Lower leg skin (tissue), 4 donors: ENCODE measurements at regions not wholly inside any gene's neighbourhood (a gene's known extent, or its start where the extent isn't known, plus 50 kb on each side); places are given as distances from the start of the nearest gene placed in this dataset.
A peak's percentile ranks its signal among the peaks of the same experiment; 100 is the strongest.
"Not testable (repeated sequence)": the region's sequence is repeated elsewhere in the genome, so short reads cannot be mapped to it uniquely, and the experiment has no call there.

Experiments
- DNase-seq, 2 donors: peaks; one replicate each; pipeline ENCODE4 v3.0.0-alpha.2; 2019; ENCODE audit warnings: low spot score in 2 of 2
- H3K4me3 ChIP-seq: fragments of 200-600 bp; sonication (generic); 2 replicates; pipeline ENCODE4 v1.5.1; 2017; ENCODE audit warnings: mild to moderate bottlenecking, low read depth; ENCODE audit not compliant: poor library complexity, severe bottlenecking
- POLR2A ChIP-seq, 2 donors: fragments of 450-650 bp; IDR thresholded peaks; one replicate each; pipeline ENCODE4 v1.6.1; 2016 to 2017; ENCODE audit warnings: antibody characterized with exemption in 2 of 2, mild to moderate bottlenecking in 1 of 2, moderate library complexity in 1 of 2
- WGBS, 2 donors: methylation state at CpG; one replicate each; pipeline ENCODE4 v1.1.5; 2018; 5-methylcytosine and 5-hydroxymethylcytosine counted together
- intact Hi-C: fragments of 100-400 bp; cut with DNase I; formaldehyde crosslinking; loops from one replicate; pipeline ENCODE4 v1.15.0; 2023; ENCODE audit warnings: low total_unique reads
- TF ChIP-seq, protein P1 (sequence below), 3 donors: fragments of 450-650 bp; IDR thresholded peaks; one replicate each; pipeline ENCODE4 v1.5.1; 2016; ENCODE audit warnings: antibody characterized with exemption in 3 of 3, mild to moderate bottlenecking in 3 of 3, moderate library complexity in 2 of 3

DNA sequence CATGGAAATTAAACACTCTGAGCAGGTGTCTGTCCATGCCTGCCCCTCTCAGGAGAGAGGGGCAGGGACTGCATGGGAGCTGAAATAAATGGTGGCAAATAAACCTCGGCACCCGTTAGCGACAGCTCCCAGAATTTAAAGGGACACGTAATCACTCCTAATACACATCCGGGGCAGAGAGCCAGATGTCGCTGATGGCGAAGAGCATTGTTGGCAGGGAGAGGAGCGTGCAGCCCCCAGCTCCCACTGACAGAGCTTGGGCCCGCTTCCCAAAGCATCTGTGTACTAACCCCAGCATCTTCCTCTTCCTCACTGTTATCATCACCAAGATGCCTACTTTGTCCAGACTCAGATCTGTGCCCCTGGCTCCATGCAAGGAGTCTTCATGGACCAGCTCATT, 85.8 kb downstream of the IRX5 start:
- TF ChIP-seq, protein P1, sequence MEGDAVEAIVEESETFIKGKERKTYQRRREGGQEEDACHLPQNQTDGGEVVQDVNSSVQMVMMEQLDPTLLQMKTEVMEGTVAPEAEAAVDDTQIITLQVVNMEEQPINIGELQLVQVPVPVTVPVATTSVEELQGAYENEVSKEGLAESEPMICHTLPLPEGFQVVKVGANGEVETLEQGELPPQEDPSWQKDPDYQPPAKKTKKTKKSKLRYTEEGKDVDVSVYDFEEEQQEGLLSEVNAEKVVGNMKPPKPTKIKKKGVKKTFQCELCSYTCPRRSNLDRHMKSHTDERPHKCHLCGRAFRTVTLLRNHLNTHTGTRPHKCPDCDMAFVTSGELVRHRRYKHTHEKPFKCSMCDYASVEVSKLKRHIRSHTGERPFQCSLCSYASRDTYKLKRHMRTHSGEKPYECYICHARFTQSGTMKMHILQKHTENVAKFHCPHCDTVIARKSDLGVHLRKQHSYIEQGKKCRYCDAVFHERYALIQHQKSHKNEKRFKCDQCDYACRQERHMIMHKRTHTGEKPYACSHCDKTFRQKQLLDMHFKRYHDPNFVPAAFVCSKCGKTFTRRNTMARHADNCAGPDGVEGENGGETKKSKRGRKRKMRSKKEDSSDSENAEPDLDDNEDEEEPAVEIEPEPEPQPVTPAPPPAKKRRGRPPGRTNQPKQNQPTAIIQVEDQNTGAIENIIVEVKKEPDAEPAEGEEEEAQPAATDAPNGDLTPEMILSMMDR (IDR thresholded peaks at IDR 0.05), result no peak
- TF ChIP-seq POLR2A (IDR thresholded peaks at IDR 0.05), result no peak
- intact Hi-C loops, result no loop called here
- WGBS, 2 donors, result 77 to 79% methylated on average over 9 of the region's 9 CpGs
- H3K4me3 ChIP-seq, result no peak overlapping the region
- DNase-seq, result no peak

DNA sequence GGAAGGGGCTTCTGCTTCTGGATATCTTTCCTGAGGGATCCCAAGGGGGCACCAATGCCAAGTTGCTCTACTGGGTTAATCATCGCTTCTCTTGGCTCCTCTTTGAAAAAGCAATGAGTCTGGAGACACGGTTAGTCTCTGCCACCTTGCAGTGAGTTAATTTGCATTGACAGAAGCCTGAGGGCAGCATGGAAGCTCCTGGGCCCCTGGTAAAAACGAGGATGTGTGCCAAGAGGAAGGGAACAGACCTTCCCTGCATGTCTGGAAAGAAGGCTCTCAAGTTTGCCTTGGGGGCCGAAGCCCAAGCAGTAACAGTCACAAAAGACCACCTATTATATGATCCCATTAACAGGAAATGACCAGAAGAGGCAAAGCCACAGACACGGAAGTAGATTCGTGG, 86.7 kb downstream of the IRX5 start:
- TF ChIP-seq, protein P1 (IDR thresholded peaks at IDR 0.05), result no peak
- TF ChIP-seq POLR2A (IDR thresholded peaks at IDR 0.05), result no peak
- intact Hi-C loops, result no loop called here
- 40 to 50% methylated on average over 6 of the region's 6 CpGs for WGBS, 2 donors
- peak in 1 of 2 donors; percentile 66 for DNase-seq
- H3K4me3 ChIP-seq, result no peak overlapping the region

DNA sequence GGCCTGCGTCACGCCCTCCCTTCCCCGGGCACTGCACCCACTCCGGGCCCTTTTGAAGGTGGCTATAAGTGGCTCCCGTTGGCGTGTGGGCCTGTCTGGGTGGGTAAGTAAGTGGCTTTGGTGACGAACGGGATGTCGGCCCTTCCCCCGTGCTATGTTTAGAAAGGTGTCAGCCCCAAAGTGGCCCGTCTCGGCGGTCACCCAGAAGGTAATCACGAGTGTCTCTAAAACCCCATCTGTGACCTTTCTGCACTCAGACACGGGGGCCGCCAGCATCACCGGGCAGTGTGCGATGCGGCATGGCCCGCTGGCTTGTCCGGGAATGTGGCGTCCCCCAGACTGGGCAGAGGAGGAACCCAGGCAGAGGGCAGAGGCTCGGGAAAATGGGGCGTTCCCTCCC, 88.2 kb downstream of the IRX5 start:
- 95% methylated on average over 24 of the region's 24 CpGs for whole genome bisulfite sequencing, 2 donors
- H3K4me3 ChIP-seq, result no peak overlapping the region
- intact Hi-C loops, result no loop called here
- TF ChIP-seq POLR2A (IDR thresholded peaks at IDR 0.05), result no peak
- TF ChIP-seq, protein P1 (IDR thresholded peaks at IDR 0.05), result no peak
- peak in 1 of 2 donors; percentile 67 for DNase-seq

DNA sequence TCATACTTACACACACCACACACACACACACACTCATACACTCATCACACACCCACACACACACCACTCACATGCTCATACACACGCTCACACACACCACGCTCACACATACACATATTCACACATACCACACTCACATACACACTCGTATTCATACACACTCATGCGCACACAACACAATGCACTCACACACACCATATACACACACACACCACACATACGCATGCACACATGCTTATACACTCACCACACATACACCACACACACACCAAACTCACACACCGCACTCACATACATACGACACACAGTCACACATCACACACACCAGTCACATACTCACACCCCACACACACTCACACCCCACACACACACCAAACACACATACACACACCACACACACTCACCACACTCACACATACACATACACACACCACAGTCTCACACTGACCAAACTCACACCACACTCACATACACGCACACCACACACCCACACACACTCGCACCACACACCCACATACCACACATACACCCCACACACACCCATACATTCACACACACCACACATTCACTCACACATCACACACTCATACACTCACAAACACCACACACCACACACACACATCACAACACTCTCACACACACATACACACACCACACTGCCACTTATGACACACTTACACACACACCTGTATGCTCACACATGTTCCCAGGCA, 88.9 kb downstream of the IRX5 start:
- peak in 1 of 2 donors; percentile 20 for DNase-seq
- WGBS, 2 donors, result 93 to 96% methylated on average over 9 of the region's 9 CpGs
- TF ChIP-seq, protein P1 (IDR thresholded peaks at IDR 0.05), result no peak
- no peak for TF ChIP-seq POLR2A (IDR thresholded peaks at IDR 0.05)
- no peak overlapping the region for H3K4me3 ChIP-seq
- intact Hi-C loops, result no loop called here

DNA sequence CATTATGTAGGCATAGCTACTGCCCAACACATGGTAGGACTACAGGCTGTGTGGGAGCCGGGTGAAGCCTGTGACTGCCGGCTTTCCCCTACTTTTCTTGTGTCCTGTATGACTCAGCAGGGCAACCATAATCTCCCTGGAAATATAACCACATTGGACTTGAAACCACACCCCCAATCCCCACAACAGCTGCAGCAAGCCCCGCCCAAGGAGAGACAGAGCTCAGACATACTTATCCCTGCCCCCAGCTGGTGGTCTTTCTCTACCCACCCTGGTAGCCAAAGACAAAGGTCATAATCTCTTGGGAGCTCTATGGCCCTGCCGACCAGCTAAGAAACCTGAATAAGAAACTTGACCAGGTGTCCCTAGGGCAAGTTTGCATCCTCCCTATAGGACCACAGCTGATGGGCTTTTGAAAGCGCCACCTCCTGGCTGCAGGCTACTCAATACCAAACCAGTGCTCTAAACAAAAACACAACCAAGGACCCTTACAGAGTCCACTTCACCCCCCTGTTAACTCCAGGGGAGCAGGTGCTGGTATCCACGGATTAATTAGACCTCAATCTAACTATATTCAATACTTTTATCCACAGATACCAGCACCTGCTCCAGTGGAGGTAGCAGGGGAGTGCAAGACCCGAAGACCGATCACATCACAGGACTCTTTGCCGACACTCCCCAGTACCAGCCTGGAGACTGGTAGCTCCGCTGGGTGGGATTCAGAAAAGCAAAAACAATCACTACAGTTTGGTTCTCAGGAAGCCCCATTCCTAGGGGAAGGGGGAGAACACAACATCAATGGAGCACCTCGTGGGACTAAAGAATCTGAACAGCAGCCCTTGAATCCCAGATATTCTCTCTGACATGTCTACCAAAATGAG, 91.2 kb downstream of the IRX5 start:
- intact Hi-C loops, result no loop called here
- H3K4me3 ChIP-seq, result no peak overlapping the region
- peak in 1 of 2 donors; percentile 67 for DNase-seq
- no peak for TF ChIP-seq POLR2A (IDR thresholded peaks at IDR 0.05)
- TF ChIP-seq, protein P1 (IDR thresholded peaks at IDR 0.05), result no peak
- WGBS, 2 donors, result 48 to 65% methylated on average over 11 of the region's 11 CpGs

DNA sequence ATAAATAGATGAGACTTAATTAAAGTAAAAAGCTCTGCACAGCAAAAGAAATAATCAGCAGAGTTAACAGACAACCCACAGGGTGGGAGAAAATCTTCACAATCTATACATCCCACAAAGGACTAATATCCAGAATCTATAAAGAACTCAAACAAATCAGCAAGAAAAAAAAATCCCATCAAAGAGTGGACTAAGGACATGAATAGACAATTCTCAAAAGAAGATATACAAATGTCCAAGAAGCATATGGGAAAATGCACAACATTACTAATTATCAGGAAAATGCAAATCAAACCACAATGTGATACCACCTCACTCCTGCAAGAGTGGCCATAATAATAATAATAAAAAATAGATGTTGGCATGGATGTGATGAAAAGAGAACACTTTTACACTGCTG, 96.6 kb downstream of the IRX5 start:
- DNase-seq, H3K4me3 ChIP-seq, intact Hi-C loops: not testable (repeated sequence)
